Astrocyte (in vitro differentiated cells and primary cell): ENCODE measurements at regions not wholly inside any gene's neighbourhood (a gene's known extent, or its start where the extent isn't known, plus 50 kb on each side); places are given as distances from the start of the nearest gene placed in this dataset.

Source experiments
- CTCF ChIP-seq: IDR thresholded peaks from 2 replicates; pipeline ENCODE4 v1.5.1; 2011; ENCODE audit warnings: low read depth, mild to moderate bottlenecking, inconsistent platforms, low read length, moderate library complexity; ENCODE audit not compliant: insufficient read depth
- EZH2 ChIP-seq: IDR thresholded peaks from 2 replicates; pipeline ENCODE4 v1.6.1; 2012; ENCODE audit warnings: mild to moderate bottlenecking, low read length, inconsistent platforms; ENCODE audit not compliant: insufficient read depth

GRCh38 chr22:49272546-49273125 lies 555.0 kb downstream of the BRD1 start:
- TF ChIP-seq CTCF = no peak
- no peak for TF ChIP-seq EZH2
